HS-27A (cell line): ENCODE measurements at regions not wholly inside any gene's neighbourhood (a gene's known extent, or its start where the extent isn't known, plus 50 kb on each side); places are given as distances from the start of the nearest gene placed in this dataset.

Experiments
- DNase-seq: peaks from one replicate; pipeline ENCODE4 v3.0.0-alpha.2; 2012; ENCODE audit warnings: low read depth, missing footprints

DNA sequence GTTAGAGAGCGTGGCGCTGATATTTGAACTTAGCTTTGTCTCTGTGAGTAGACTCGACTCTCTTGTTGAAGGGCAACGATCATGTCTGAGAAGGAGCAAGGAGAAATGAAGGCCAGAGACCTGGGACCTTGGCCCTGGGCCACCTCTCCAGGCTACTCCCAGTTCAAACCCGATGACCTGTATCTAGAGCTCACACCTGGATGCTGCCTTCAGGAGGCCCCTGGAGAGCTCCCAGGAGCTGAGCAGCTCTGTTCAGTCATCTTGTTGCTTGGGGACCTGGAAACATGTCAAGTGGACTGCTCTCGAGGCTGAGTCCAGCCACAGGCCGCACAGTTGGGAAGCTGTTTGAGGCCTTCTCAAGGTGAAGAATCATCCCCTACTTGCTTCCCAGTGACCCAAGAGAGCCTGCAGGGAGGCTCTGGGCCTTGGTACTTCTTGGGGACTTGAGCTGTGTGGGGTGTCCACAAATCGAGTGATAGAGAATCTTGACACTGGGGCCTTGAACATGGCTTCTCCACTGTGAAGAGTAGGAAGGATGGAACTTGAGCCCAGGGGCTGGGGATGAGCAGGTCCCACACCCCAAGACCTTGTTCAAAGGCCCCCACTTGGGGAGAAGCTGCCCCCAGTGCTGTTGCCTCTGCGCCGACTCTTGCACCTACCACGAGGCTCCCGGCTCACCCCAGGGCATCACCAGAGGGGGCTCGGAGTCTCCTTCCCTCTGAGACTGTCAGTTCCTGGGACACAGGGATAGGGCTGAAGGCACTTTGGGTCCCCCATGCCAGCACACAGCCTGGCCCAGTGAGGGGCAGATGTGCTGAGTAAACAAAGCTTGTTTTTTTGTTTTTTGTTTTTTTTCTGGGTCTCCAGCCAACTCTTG is 112.1 kb downstream of the IRX5 start:
- DNase-seq: no peak

DNA sequence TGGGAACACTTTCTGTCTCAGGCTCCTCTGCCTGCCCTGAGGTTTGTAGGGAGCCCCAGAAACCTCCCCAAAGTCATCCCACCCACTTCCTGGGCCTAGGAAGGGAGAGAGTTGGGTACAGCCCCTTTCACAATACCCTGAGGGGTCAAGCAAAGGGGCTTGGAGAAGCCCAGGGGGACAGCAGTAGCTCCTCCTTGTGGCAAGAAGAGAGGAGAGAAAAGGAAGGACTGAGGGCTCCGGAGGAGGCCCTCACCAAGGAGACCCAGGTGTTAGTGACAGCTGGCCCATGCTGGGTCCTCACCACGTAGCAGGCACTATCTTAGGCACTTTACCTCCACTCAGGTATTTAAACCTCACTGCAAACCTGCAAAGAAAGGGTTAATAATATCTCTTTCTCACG is 112.8 kb downstream of the IRX5 start:
- DNase-seq: no peak

DNA sequence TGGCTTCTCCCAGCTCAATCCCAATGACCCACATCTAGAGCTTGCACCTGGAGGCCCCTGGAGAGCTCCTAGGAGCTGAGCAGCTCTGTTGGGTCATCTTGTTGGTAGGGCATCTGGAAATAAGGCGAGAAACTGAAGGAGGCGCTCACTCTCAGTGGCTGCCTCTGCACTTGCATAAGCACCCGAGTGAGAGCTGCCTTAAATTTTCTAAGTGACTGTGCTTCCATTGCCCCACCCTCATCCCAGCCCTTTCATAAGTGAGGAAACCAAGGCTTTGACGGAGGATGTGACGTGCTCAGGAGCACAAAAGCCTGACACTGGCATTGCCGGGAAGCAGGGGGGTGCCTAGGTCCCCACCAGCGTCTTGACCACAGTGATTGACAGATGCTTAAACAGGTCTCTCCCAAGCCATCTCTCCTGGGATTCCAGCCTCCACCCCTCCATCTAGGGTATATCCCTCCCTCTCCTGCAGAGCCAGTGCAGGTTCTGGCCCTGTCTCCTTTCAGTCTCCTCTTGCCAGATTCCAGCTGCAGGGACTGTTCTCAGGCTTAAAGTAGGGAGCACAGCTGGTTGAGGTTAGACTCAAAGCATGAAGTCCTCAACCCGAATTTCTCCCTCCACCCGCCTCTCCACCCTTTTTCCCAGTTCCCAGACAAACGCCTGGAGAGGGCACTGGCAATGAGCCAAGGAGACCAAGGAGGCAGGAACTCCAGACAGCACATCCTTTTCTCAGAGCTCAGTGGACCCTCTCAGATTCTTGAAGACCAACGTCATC is 113.7 kb downstream of the IRX5 start:
- no peak for DNase-seq

DNA sequence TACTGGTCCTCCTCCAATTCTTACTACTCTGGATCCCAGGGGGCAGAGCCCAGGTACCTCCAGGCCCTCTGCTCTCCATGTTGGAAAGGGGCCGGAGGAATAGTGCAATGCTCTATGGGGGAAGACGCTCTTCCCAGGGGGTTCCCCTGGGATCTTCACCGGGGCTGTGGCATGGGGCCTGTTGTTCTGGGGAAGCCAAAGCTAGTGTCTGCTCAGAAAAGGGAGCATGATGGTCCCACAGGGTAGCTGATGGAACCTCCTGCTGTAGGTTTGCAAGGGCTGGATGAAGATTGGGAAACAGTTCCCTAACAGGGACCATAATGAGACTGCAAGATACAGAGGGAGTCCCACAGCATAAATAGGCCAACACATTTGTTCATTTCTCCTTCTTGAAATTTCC is 114.7 kb downstream of the IRX5 start:
- no peak for DNase-seq

DNA sequence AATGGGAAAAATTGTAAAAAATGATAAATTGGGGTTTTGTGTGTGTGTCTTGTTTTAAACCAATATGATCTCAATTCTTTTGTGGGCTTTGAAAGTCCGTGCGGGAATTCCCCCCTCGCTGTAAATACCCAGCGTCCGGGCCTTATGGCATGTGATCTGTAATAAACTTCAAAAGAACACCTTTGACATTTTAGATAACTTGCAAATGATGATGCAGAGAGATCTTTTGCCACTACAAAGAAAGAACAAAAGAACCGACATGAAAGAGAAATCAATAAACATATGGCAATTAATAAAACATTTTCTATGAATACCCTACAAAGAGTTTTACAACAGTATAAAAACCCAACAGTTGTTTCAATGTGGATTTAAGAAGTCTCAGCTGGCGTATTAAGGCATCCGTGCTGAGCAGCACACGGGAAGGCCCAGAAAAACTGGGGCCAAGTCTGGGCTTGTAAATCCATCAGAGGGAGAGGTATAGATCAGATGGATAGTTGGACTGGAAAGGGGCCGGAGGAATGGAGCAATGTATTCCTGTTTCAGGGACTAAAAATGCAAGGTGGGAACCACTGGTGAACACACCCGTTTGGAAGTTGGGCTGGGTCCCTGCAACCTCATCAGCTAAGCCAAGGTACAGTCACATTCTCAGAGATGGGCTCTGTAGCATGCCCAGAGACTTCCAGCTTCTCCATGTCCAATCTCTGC is 115.2 kb downstream of the IRX5 start:
- DNase-seq: no peak

DNA sequence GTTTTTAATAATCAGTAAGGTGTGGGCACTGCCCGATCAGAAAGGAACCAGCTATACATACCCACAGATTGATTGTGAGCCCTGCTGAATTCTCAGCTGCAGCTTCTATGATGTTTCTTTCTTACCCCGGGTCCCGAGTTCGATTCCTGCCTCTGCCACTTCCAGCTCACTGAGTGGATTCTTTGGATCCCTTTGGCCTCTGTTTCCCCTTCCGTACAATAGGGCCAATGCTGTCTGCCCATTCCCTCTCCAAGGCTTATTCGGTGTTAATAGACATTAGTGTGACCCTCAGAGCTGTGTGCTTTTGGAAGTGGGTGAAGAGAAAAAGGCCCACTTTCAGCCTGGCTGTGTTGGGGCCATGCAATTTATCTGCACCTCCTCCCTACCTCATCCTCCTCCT is 115.8 kb downstream of the IRX5 start:
- no peak for DNase-seq

DNA sequence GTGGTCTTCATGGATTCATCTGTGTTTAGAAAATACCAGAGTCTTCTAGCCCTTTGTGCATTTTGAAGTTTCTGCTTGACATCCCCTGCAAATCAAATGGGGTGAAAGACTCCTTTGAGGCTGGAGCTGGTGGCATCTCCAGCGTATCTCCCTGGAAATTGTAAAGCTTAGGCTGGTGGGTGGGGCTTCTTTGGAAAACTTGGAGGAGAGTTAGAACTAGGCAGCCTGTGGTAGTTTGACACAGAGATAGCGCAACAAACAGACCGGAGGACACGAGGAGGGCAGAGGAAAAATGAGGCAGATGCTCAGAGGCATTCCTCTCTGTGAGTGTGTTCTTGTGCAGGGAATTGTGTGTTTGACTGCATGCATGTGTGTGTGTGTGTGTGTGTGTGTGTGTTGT is 116.3 kb downstream of the IRX5 start:
- no peak for DNase-seq

DNA sequence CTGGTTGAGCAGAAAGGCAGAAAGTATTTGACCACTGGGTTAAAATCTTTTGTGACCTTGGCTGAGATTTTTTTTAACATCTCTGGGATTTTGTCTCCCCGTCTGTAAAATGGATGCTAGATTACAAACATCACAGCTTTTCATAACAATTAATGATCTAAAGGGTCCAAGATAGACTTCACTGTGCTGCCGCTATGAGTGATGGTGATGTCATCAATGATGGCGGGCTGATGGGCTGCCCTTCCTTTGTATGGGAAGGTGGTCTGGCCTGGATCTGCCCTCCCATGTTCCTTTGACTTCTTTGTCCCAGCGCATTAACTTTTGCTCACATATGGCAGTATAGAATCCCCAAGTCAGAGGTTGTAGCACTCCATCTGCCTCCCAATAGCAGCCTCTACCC is 116.7 kb downstream of the IRX5 start:
- DNase-seq: no peak

DNA sequence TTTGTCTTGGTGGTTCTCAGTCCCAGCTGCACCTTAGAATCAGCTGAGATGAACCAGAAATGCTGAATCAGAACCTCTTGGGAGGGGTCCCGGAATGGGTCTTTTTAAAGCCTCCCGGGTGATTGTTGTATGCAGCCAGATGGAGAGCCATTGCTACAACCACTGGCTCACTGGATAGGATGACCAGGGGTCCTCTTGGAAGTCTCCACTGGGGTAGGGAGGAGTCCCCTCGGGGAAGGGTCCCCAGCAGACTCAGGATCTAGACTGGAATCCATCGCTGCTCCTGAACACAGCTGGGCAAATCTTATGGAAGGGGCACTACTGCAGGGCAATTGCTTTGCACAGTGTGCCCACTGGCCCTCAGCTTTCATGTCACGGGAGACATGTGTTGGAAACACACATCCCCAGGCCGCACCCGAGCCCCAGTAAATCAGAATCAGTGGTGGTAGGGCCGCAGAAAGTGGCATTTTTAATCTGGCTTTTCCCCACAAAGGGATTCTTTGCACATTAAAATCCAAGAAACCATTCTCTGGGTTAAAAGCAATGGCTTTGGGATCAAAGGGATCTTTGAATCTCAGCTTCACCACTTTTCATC is 117.3 kb downstream of the IRX5 start:
- DNase-seq: no peak

DNA sequence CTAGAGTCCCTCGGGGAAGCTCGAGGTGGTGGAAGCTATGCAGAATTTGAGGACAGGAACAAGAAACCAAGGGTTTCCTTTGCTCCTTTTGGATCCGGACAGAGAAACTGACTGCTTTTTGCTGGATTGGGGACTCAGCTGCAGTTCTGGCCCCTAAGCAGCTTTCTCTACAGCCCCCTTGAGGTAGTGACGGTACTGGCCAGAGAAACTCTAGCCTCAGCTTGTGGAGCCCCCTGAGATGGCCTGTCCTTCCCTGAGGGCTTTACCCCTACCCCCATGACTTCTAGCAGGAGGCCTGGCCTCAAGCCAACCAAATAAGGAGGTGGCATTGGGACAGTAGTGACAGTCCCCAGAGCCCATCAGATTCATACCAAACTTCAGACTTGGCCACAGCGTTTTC is 118.1 kb downstream of the IRX5 start:
- DNase-seq: no peak

DNA sequence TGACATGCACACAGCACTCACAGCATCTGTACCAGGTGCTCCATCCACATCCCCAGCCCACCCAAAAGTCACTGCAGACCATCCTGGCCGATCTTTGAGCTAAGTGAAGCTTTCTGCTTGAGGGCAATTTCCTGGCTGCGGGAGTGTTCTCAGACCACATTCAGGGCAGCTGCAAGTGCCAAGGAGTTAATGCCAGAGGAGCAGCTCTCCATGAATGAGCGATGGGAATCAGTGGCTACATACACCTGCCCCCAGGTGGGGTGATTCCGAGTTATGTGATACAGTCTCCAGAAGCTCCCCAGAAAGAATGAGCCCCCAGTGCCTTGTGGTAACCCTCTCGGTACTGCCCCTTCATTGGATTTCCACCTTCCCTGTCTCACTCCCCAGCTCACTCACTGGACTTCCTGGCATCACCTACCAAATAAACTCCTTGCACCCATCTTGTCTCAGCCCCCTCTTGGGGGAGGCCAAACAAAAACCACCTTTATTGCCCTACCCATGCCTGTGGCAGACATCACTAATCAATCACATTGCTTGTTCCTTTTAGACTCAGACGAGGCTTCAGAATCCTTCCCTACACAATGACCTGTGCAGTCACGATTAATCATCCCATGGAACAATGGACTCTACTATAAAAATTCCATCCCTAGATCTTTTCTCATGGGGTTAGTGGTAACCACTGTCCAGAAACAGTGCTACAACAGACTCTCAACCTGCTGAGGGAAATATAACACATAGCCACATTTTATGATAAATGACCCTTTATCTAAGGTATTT is 121.1 kb downstream of the IRX5 start:
- DNase-seq: no peak

DNA sequence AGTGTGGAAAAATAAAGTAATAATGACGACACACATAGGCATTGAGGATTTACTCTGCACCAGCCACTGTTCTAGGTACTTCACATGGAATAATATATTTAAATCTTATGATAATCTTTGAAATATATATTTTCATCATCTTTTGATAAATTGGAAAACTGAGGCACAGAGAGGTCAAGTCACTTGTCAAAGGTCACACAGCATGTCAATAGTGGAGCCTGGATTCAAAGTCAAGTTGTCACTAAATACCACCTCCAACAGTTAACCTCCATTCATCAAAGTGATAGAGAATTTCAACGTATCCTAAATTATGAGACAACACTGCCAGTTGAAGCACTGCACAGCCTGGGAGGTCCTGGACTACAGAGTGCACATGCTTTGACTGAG is 121.7 kb downstream of the IRX5 start:
- no peak for DNase-seq

DNA sequence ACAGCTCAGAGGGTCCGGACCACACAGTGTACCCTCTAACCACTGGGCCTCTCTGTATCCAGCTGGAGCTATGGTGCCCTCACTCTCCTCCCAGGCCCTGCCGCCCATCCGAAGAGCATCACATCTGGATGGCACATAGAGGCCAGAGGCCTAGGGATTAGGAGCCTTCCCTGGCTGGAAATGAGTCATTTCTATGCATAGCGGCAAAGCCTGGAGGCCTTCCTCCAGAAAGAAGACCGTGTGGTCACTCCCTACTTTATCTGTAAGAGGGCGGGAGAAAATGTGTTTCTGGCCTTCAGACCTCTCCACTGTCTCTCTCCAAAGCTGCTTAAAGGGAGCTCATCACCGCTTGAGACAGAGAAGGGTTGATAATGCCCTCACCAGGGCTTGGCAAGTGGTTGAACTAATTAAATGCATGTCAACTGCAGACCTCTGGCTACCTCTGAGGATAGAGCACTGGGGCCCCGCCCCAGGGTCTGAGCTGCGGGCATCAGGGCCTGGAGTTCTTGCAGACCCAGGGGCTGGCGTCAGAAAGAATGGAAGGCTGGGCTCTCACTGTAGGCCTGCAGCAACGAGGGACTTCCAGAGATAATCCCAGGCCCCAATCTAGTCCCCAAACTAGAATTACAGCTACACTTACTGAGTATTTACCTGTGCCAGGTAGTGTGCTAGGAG is 122.2 kb downstream of the IRX5 start:
- DNase-seq: no peak

DNA sequence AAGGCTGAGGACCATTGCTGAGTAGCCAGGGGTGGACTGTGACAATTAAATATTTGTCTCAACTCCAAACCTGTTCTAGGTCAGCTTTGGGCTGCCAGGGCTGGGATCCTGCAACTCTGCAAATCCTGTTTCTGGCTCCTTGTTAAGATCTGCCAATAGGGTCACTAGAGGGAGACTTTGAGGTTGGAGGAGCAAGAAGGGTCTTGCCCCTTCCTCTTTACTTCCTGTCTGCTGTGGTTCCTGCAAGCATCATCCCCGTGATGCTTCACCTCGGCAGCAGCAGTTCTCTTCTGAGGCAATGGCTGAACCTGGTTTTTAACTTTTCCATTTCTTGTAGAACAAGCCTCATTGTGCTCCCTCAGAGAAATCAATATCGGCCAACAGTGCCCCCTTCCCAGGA is 124.6 kb downstream of the IRX5 start:
- DNase-seq: no peak

DNA sequence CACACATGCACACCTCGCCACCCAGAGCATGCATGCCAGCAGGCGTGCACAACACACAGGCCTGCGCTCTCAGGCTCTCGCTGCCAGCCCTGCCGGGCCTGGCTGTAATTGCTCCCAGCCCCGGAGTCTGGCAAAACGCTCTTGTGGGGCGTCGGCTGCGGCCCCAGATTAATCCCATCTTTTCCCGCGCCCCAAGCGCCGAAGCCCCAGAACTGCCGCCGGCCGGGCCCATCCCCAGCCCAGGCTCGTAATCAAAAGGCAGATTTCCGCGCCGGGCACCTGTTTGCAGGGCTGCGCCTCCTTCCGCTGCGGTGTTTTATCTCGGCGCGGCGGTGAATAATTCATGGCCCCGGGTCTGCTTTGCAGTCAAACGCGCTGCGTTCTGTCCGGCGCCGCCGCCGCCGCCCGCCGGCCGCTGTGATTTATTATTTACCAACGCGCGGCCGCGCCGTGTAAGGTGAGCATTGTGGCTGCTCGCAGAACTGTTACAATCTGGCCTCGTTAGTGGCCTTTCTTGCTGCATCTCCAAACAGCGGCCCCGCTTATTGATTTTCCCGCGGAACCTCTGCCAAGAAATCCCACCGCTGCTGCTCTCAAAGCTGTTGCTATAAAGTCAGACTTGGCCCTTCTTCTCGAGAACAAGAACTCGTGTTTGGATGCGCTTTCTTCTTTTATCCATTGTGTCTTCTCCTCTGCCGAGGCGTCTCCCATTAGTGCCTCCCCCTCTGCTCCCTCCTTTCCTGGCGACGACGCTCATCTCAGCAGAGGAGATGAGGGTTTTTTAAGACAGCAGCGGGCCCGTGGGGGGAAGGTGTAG is 126.1 kb downstream of the IRX5 start:
- DNase-seq: no peak

DNA sequence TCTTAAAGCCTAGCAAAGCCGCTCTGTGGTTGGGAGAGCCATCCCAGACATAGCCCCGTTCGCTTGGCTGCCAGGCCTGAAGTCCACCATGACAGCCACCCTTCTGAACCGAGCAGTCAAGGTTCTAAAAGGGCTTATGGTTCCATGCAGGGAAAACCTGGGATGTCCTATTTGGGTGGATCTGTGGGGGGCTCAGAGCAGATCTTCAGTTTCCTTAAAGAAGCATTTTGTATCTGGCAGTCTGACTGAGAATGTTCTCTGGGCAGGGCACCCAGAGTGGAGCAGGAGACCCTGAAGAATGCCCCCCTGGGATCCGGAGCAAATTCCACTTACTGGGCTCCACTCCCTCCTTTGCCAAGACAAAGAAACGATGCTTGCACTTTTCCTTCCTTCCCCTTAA is 127.2 kb downstream of the IRX5 start:
- DNase-seq: no peak

DNA sequence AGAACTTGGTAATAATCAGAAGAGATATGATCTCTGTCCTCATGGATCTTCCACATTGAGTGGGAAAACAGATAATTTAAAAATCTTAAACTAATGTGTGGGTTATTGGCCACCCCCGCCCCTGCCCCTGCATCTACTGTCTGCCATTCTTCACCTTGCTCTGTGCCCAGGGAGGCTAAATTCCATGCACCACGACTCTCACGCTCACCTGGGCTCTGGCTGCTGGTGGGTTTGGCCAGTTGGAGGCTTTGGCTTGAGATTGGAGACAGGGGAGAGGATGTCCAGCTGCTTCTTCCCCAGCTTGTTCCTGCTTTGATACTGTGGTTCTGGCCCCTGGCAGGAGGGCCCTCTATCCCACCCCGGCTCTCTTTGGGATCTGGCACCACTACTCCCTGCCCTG is 127.9 kb downstream of the IRX5 start:
- no peak for DNase-seq

DNA sequence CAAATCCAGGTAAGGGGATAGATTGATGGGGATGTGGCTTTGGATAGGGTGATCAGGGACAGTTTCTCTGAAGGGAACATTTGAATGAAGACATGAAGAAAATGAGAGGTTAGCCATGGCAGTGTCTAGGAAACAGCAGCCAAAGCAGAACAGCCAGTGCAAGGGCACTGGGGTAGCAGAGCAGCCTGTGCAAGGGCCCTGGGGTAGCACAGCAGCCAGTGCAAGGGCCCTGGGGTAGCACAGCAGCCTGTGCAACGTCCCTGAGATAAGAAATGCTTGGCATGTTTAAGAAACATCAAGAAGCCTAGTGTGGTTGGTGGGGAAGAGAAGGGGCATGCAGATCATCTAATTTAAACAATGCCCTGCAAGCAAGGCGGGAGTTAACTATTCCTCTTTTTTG is 128.5 kb downstream of the IRX5 start:
- no peak for DNase-seq

DNA sequence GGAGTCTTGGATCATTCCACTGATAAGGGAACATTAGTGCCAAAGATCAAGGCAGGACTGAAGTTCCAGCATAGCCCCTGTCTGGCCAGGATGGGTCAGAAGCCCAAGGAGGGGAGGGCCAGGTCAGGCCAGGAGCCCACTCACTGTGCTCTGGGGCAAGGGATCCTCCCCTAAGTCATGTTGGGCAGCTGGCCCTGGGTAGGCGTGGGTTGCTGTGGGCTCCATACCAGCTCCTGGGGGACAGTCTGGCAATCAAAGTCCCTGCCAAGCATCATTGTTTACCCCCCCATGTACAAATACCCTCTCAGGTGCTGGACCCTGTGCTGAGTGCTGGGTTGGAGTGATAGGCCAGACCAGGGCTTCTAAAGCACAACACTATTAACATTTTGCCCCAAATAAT is 130.5 kb downstream of the IRX5 start:
- no peak for DNase-seq

DNA sequence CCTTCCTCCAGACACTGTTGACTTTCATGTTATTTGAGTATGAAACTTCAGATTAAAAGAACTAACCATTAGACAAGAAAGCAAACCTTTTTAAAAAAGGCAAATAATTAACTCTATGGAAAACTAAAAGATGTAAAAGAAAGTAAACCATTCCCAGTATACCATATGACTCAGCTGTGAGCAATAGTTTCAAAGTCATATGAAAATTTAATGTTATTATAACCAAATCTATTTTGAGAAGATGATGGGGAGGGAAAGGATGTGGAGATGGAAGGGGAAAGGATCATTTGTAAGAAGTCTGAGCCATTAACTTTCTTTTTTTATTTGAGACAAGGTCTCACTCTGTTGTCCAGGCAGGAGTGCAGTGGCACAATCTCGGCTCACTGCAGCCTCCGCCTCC is 131.8 kb downstream of the IRX5 start:
- no peak for DNase-seq
